Fibroblast of the aortic adventitia (primary cell): ENCODE measurements at regions not wholly inside any gene's neighbourhood (a gene's known extent, or its start where the extent isn't known, plus 50 kb on each side); places are given as distances from the start of the nearest gene placed in this dataset.

Experiments used
- DNase-seq: peaks from one replicate; pipeline ENCODE4 v3.0.0-alpha.2; 2010; ENCODE audit warnings: low read depth
- H3K4me3 ChIP-seq: 2 replicates; pipeline ENCODE4 v1.5.1; 2011; ENCODE audit warnings: low read depth, mild to moderate bottlenecking, control low read depth, low read length, moderate library complexity
- CTCF ChIP-seq: IDR thresholded peaks from 2 replicates; pipeline ENCODE4 v1.5.1; 2011; ENCODE audit warnings: mild to moderate bottlenecking, low read length, control low read depth, inconsistent platforms; ENCODE audit not compliant: insufficient read depth

- DNase-seq, result peak; percentile 98
- TF ChIP-seq CTCF, result peak; percentile 6
- no peak overlapping the region for H3K4me3 ChIP-seq
Measured at GRCh38 chr4:128517739-128518510, 230.3 kb upstream of the PGRMC2 start.

- no peak overlapping the region for H3K4me3 ChIP-seq
- DNase-seq, result peak; percentile 84
- no peak for TF ChIP-seq CTCF
Measured at GRCh38 chr4:128517096-128517738, 229.6 kb upstream of the PGRMC2 start.

GRCh38 chr4:128516301-128516969, 228.8 kb upstream of the PGRMC2 start:
- peak; percentile 91 for DNase-seq
- no peak for TF ChIP-seq CTCF
- no peak overlapping the region for H3K4me3 ChIP-seq

GRCh38 chr4:128513664-128514484, 226.3 kb upstream of the PGRMC2 start:
- no peak for TF ChIP-seq CTCF
- DNase-seq, result peak; percentile 75
- H3K4me3 ChIP-seq, result no peak overlapping the region

GRCh38 chr4:128512767-128513322, 225.2 kb upstream of the PGRMC2 start:
- peak; percentile 29 for DNase-seq
- TF ChIP-seq CTCF, result no peak
- no peak overlapping the region for H3K4me3 ChIP-seq

GRCh38 chr4:128512161-128512560, 224.5 kb upstream of the PGRMC2 start:
- peak; percentile 52 for DNase-seq
- no peak for TF ChIP-seq CTCF
- H3K4me3 ChIP-seq, result no peak overlapping the region
